Chondrocyte (in vitro differentiated cells): ENCODE measurements at regions not wholly inside any gene's neighbourhood (a gene's known extent, or its start where the extent isn't known, plus 50 kb on each side); places are given as distances from the start of the nearest gene placed in this dataset.

Experiments used
- DNase-seq: peaks from one replicate; pipeline ENCODE4 v3.0.0; 2021; ENCODE audit warnings: mixed read lengths, low spot score
- H3K27ac Mint-ChIP-seq: one replicate; pipeline ENCODE4 v1.8.0; 2021; ENCODE audit warnings: mild to moderate bottlenecking, moderate library complexity, mixed read lengths; ENCODE audit not compliant: unreplicated experiment
- H3K27me3 Mint-ChIP-seq: 2 replicates; pipeline ENCODE4 v1.8.0; 2021; ENCODE audit warnings: low read depth, mixed read lengths
- H3K36me3 Mint-ChIP-seq: 2 replicates; pipeline ENCODE4 v1.8.0; 2021; ENCODE audit warnings: low read depth, mixed read lengths
- H3K4me1 Mint-ChIP-seq: 2 replicates; pipeline ENCODE4 v1.8.0; 2021; ENCODE audit warnings: low read depth, mild to moderate bottlenecking, mixed read lengths
- H3K4me3 Mint-ChIP-seq: one replicate; pipeline ENCODE4 v1.8.0; 2021; ENCODE audit warnings: mild to moderate bottlenecking, moderate library complexity, mixed read lengths; ENCODE audit not compliant: unreplicated experiment
- H3K9me3 Mint-ChIP-seq: 2 replicates; pipeline ENCODE4 v1.8.0; 2021; ENCODE audit warnings: low read depth, mixed read lengths
- TF ChIP-seq, protein P1 (sequence below): fragments of 200-600 bp; sonication (generic); IDR thresholded peaks from 2 replicates; pipeline ENCODE4 v1.5.0; 2021; ENCODE audit warnings: antibody characterized with exemption, mild to moderate bottlenecking, moderate library complexity

DNA sequence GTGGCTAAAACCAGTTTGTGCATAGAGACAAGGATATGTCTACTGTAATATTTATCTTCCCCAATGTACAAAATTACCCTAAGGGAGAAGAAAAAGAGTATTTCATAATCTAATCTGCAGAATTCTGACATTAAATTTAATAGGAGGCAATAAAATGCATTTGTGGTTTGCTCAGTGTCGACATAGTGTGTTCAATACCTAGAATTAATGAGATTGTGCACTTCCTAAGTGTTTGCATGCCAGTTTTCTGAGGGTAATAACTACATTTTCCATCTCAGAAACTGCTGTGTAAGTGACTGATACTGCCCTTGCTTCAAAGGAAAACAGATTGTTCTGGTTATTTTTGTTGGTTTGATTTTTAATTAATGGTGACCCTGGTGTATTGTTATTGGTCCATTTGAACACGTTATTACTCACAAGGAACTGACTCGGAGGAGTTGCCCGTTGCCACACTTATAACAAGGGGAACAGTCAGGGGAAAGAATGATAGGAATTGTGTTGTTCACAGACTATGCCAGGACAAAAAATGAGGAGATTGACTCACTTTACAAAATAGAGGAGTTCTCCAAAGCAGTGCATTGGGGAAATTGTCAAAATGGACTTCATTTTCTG is 960.3 kb upstream of the TMEM132C start:
- Mint-ChIP-seq H3K27me3 (peaks cover 13% of the 10 kb centered on the region), H3K4me1 (no peaks in the 10 kb centered on the region), H3K9me3 (no peaks in the 10 kb centered on the region), H3K4me3 (no peak overlapping the region), H3K36me3 (no peaks in the 10 kb centered on the region), H3K27ac (no peak overlapping the region)
- DNase-seq = no peak
- TF ChIP-seq, protein P1, sequence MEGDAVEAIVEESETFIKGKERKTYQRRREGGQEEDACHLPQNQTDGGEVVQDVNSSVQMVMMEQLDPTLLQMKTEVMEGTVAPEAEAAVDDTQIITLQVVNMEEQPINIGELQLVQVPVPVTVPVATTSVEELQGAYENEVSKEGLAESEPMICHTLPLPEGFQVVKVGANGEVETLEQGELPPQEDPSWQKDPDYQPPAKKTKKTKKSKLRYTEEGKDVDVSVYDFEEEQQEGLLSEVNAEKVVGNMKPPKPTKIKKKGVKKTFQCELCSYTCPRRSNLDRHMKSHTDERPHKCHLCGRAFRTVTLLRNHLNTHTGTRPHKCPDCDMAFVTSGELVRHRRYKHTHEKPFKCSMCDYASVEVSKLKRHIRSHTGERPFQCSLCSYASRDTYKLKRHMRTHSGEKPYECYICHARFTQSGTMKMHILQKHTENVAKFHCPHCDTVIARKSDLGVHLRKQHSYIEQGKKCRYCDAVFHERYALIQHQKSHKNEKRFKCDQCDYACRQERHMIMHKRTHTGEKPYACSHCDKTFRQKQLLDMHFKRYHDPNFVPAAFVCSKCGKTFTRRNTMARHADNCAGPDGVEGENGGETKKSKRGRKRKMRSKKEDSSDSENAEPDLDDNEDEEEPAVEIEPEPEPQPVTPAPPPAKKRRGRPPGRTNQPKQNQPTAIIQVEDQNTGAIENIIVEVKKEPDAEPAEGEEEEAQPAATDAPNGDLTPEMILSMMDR = no peak

- H3K9me3 Mint-ChIP-seq = no peaks in the 10 kb centered on the region
- H3K27me3 Mint-ChIP-seq = peaks cover 15% of the 10 kb centered on the region
- no peaks in the 10 kb centered on the region for H3K4me1 Mint-ChIP-seq
- H3K27ac Mint-ChIP-seq = no peak overlapping the region
- DNase-seq = no peak
- H3K36me3 Mint-ChIP-seq = no peaks in the 10 kb centered on the region
- TF ChIP-seq, protein P1 = no peak
- no peak overlapping the region for H3K4me3 Mint-ChIP-seq
Measured at GRCh38 chr12:127307528-127307927, 959.4 kb upstream of the TMEM132C start.

GRCh38 chr12:127308148-127308547 is 958.8 kb upstream of the TMEM132C start:
- Mint-ChIP-seq H3K27me3 (peaks cover 15% of the 10 kb centered on the region), H3K9me3 (no peaks in the 10 kb centered on the region), H3K27ac (no peak overlapping the region), H3K4me3 (no peak overlapping the region), H3K36me3 (no peaks in the 10 kb centered on the region), H3K4me1 (no peaks in the 10 kb centered on the region)
- no peak for DNase-seq
- TF ChIP-seq, protein P1 = no peak

DNA sequence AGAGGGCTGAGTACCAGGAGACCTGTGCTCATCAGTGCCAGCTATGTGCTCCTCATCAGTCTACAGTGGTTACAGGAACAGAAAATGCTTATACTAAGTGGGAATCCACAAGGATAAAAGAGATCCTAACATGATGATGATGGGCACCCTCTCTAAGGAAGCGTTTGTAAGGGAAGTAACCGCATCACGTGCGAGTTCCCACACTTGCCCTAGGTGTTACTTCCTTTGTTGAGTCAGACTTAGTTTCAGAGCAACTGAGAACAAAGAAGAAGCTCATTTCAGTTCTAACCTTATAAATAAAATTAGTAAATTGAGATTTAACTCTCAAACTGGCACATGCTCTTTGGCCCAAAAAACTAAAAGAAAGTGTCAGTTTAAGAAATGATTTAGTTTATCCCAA is 956.4 kb upstream of the TMEM132C start:
- no peaks in the 10 kb centered on the region for H3K36me3 Mint-ChIP-seq
- H3K4me1 Mint-ChIP-seq = no peaks in the 10 kb centered on the region

DNA sequence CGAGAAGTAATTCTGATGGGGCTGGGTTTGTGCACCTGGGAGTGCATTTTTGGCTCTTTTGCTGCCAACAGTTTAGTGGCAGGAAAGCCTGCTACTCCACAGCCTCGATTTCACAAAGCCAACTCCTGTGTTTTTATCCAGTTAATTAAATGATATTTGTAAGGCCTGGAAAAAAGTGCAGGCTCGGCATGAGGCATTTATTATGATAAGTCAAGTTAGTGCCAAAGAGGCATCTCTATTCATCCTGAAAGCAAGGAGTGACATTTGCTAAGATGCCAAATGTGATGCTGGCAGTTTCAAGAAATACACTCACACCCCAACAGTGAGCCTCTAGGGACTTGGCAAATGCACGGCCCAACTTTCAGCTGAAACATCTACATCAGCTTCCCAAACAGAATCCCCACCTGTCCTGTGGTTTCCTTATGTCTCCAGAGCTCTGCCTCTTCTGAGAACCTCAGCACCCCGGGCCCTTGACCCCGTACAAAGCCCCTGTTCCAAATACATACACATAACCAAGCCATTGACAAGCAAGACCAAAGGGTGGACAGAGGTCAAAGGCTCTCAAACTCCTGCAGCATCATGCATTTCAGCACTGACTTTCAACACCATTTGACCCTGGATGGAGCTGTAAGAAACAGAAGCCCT is 955.1 kb upstream of the TMEM132C start:
- TF ChIP-seq, protein P1 = no peak
- Mint-ChIP-seq H3K27me3 (peaks cover 7% of the 10 kb centered on the region), H3K36me3 (no peaks in the 10 kb centered on the region), H3K9me3 (peaks cover 8% of the 10 kb centered on the region), H3K4me1 (no peaks in the 10 kb centered on the region), H3K27ac (no peak overlapping the region), H3K4me3 (no peak overlapping the region)
- DNase-seq = no peak

More for the DNA sequence above, 956.4 kb upstream of the TMEM132C start:
- H3K9me3 Mint-ChIP-seq = peaks cover 8% of the 10 kb centered on the region
- no peak overlapping the region for H3K4me3 Mint-ChIP-seq
- peaks cover 10% of the 10 kb centered on the region for H3K27me3 Mint-ChIP-seq
- TF ChIP-seq, protein P1 = no peak
- no peak for DNase-seq
- H3K27ac Mint-ChIP-seq = no peak overlapping the region
